NCI-H187 treated with DMSO at 0.1 percent for 48 hours (cell line): ENCODE measurements at regions not wholly inside any gene's neighbourhood (a gene's known extent, or its start where the extent isn't known, plus 50 kb on each side); places are given as distances from the start of the nearest gene placed in this dataset.
A peak's percentile ranks its signal among the peaks of the same experiment; 100 is the strongest.
"Not testable (repeated sequence)": the region's sequence is repeated elsewhere in the genome, so short reads cannot be mapped to it uniquely, and the experiment has no call there.

Experiments
- DNase-seq: peaks from one replicate; lab custom pipeline; 2025; lab: John Stamatoyannopoulos, UW

DNA sequence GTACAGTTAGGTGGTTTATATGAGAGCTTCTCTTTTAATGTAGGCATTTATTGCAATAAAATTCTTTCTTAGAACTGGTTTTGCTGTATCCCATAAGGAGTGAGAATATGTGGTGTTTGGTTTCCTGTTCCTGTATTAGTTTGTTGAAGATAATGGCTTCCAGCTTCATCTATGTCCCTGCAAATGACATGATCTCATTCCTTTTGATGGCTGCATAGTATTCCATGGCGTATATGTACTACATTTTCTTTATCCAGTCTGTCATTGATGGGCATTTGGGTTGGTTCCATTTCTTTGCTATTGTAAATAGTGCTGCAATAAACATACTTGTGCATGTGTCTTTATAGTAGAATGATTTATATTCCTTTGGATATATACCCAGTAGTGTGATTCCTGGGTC, 106.7 kb upstream of the IRS4 start:
- not testable (repeated sequence) for DNase-seq

DNA sequence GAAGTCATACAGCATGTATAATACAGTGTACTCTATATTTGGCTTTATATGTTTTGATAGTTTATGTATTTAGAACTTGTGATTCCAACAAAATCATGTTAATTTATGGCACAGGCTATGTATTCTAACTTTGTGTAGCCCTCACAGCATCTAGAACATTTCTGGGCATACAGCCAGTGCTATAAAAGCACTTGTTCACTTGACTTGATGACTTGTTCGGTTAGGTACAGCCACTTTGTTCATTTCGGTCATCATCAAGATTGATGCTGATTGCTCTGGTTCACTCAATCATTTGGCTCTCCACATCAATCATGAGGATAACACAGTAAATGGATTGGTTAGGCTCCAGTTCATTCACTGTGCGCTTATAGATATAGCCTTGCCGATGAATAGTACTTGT, 97.6 kb upstream of the IRS4 start:
- DNase-seq, result peak; percentile 97

DNA sequence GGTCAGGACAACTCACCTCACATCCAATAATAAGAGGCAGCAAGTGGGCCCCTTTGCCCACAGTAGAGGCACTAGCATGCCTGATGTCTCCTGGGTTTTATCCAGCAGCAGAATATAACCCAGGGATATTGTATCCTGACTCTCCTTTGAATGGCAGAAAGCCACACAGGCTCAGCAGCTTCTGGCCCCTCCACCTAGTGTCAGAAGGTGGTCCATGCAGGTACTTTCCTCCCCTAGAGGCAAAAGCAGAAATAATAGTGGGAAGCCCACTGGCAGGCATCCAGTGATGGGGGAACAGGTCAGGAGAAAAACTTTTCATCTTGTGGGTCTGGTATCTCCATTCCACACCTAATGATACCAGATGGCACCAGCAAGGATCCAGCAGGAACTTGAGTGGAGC, 75.5 kb upstream of the IRS4 start:
- no peak for DNase-seq

DNA sequence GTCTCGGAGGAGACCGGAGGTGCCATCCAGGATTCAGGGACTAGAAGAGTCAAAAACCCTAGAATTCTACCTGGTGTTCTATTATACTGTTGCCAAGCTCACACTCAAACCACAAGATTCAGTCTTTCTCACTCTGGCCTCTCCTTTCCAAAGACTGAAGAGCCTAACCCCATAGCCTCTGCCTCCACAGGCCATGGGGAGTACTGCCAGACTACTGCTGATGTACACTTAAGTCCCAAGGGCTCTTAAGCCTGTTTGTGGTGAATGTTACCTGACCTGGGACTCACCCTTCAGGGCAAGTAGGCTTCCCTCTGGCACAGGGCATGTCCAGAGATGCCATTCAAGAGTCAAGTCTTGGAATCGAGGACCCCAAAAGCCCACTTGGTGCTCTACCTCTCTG, 58.9 kb upstream of the IRS4 start:
- no peak for DNase-seq
